ENCODE measurements at regions not wholly inside any gene's neighbourhood (a gene's known extent, or its start where the extent isn't known, plus 50 kb on each side); places are given as distances from the start of the nearest gene placed in this dataset.
"Not testable (repeated sequence)": the region's sequence is repeated elsewhere in the genome, so short reads cannot be mapped to it uniquely, and the experiment has no call there.

DNA sequence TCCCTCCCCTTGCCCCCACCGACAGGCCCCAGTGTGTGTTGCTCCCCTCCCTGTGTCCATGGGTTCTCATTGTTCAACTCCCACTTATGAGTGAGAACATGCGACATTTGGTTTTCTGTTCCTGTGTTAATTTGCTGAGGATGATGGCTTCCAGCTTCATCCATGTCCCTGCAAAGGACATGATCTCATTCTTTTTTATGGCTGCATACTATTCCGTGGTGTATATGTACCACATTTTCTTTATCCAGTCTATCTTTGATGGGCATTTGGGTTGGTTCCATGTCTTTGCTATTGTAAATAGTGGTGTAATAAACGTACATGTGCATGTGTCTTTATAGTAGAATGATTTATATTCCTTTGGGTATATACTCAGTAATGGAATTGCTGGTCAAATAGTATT is 85.6 kb upstream of the NFASC start:
- TF ChIP-seq ELF4 (IDR thresholded peaks at IDR 0.05); FOXM1 (IDR thresholded peaks at IDR 0.05; ENCODE audit: borderline replicate concordance); ZNF384 (IDR thresholded peaks at IDR 0.05); HDGF (IDR thresholded peaks at IDR 0.05; ENCODE audit: borderline replicate concordance): not testable (repeated sequence)
- TF ChIP-seq, protein P1, sequence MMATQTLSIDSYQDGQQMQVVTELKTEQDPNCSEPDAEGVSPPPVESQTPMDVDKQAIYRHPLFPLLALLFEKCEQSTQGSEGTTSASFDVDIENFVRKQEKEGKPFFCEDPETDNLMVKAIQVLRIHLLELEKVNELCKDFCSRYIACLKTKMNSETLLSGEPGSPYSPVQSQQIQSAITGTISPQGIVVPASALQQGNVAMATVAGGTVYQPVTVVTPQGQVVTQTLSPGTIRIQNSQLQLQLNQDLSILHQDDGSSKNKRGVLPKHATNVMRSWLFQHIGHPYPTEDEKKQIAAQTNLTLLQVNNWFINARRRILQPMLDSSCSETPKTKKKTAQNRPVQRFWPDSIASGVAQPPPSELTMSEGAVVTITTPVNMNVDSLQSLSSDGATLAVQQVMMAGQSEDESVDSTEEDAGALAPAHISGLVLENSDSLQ (IDR thresholded peaks at IDR 0.05): not testable (repeated sequence)

Data from HEK293T (cell line).